IgD-negative memory B cell (primary cell): ENCODE measurements at regions not wholly inside any gene's neighbourhood (a gene's known extent, or its start where the extent isn't known, plus 50 kb on each side); places are given as distances from the start of the nearest gene placed in this dataset.
"Not testable (repeated sequence)": the region's sequence is repeated elsewhere in the genome, so short reads cannot be mapped to it uniquely, and the experiment has no call there.

Experiments used
- H3K27ac Mint-ChIP-seq, 3 donors: one replicate each; pipeline ENCODE4 v1.8.0; 2020 to 2022; ENCODE audit warnings: mild to moderate bottlenecking in 3 of 3, mixed read lengths in 3 of 3, moderate library complexity in 1 of 3
- H3K27me3 Mint-ChIP-seq: one replicate; pipeline ENCODE4 v1.8.0; 2021; ENCODE audit warnings: mixed read lengths
- H3K36me3 Mint-ChIP-seq: one replicate; pipeline ENCODE4 v1.8.0; 2020; ENCODE audit warnings: mild to moderate bottlenecking, mixed read lengths
- H3K4me1 Mint-ChIP-seq, 3 donors: one replicate each; pipeline ENCODE4 v1.8.0; 2020 to 2022; ENCODE audit warnings: mixed read lengths in 3 of 3, mild to moderate bottlenecking in 1 of 3
- H3K4me3 Mint-ChIP-seq, 4 donors: one replicate each; pipeline ENCODE4 v1.8.0; 2020 to 2022; ENCODE audit warnings: mild to moderate bottlenecking in 4 of 4, mixed read lengths in 4 of 4, moderate library complexity in 3 of 4
- H3K9me3 Mint-ChIP-seq, 3 donors: one replicate each; pipeline ENCODE4 v1.8.0; 2020 to 2021; ENCODE audit warnings: mixed read lengths in 3 of 3, mild to moderate bottlenecking in 1 of 3

GRCh38 chr6:134631398-134631924, 313.5 kb upstream of the SGK1 start:
- H3K4me1 Mint-ChIP-seq: peaks cover 14 to 19% (median 16%) of the 10 kb centered on the region in 3 donors
- no peak overlapping the region for H3K27ac Mint-ChIP-seq
- H3K36me3 Mint-ChIP-seq: no peaks in the 10 kb centered on the region
- no peak overlapping the region for H3K4me3 Mint-ChIP-seq
- no peaks in the 10 kb centered on the region for H3K9me3 Mint-ChIP-seq
- H3K27me3 Mint-ChIP-seq: peaks cover 1% of the 10 kb centered on the region

DNA sequence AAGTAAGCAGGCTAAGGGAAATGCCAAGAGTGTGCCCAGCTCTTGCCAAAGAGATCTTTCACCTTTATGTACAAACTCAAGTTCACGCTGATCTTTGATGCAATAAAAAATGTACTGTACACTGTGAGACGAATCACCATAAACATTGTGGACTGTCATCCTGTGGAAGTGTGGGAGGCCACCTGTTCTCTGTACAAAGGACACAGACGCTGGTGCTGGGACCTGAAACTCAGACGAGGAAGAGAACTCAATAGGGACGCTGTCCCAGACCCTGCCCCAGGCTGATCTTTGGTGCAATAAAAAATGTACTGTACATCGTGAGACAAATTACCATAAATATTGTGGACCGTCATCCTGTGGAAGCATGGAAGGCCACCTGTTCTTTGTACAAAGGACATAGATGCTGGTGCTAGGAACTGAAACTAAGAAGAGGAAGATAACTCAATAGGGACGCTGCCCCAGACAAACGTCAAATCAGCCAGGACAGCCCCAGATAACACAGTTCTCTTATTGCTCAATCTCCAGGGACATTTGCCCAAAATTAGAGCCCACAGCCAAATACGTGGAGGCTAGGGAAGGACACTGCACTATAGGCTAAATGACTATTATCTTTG, 312.7 kb upstream of the SGK1 start:
- Mint-ChIP-seq H3K4me3 (peak overlapping the region in 1 of 4 donors; percentile 2), H3K27ac (peak overlapping the region in 1 of 3 donors; percentile 46), H3K9me3 (no peaks in the 10 kb centered on the region), H3K4me1 (peaks cover 12 to 16% (median 16%) of the 10 kb centered on the region in 3 donors), H3K27me3 (peaks cover 1% of the 10 kb centered on the region), H3K36me3 (no peaks in the 10 kb centered on the region)

GRCh38 chr6:134628154-134628553, 310.2 kb upstream of the SGK1 start:
- H3K4me1 Mint-ChIP-seq: peaks cover 13 to 16% (median 16%) of the 10 kb centered on the region in 3 donors
- H3K27ac Mint-ChIP-seq: no peak overlapping the region
- no peak overlapping the region for H3K4me3 Mint-ChIP-seq
- H3K27me3 Mint-ChIP-seq: peaks cover 3% of the 10 kb centered on the region
- H3K36me3 Mint-ChIP-seq: no peaks in the 10 kb centered on the region
- no peaks in the 10 kb centered on the region for H3K9me3 Mint-ChIP-seq

DNA sequence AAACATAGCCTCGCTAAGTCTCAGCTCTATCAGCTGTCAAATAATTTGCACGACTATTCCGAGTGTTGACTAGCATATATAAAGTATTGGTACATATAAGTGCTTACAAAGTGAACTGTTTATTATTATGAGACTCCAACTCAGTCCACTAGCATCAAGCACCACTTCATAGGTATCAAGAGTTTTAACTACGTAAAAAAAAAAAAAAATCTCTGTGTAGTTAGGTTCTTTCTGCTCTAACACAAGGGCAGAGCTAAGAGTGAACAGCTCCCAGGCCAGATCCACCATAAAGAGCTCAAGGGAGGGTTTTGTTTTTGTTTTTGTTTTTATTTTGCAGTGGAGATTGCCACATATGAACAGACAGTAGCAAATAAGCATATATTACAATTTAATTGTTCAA, 309.8 kb upstream of the SGK1 start:
- H3K4me1 Mint-ChIP-seq: peaks cover 12 to 13% (median 13%) of the 10 kb centered on the region in 3 donors
- no peaks in the 10 kb centered on the region for H3K9me3 Mint-ChIP-seq
- no peak overlapping the region for H3K4me3 Mint-ChIP-seq
- no peak overlapping the region for H3K27ac Mint-ChIP-seq
- no peaks in the 10 kb centered on the region for H3K36me3 Mint-ChIP-seq
- peaks cover 3% of the 10 kb centered on the region for H3K27me3 Mint-ChIP-seq

DNA sequence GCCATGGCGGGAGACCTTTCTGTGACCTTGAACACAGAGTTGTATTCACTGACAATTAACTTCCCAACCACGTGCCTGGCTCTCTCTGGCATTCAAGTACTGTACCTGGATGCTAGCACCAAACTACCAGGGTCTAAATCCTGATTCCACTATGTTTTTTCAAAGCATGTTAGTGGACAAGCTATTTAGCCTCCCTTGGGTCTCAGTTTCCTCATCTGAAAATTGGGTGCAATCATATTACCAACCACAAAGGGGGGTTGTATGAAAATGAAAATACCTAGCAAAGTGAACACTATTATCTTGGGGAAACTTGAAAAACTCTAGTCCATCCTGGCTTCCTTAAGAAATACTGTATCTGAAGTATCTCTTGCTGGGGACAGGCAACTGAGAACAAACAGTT, 308.7 kb upstream of the SGK1 start:
- Mint-ChIP-seq H3K36me3 (no peaks in the 10 kb centered on the region), H3K9me3 (no peaks in the 10 kb centered on the region), H3K27me3 (peaks cover 2% of the 10 kb centered on the region), H3K27ac (no peak overlapping the region), H3K4me3 (no peak overlapping the region), H3K4me1 (peaks cover 12 to 13% (median 12%) of the 10 kb centered on the region in 3 donors)

- Mint-ChIP-seq H3K4me3 (no peak overlapping the region), H3K9me3 (no peaks in the 10 kb centered on the region)
Measured at GRCh38 chr6:134626086-134626485, 308.2 kb upstream of the SGK1 start.

DNA sequence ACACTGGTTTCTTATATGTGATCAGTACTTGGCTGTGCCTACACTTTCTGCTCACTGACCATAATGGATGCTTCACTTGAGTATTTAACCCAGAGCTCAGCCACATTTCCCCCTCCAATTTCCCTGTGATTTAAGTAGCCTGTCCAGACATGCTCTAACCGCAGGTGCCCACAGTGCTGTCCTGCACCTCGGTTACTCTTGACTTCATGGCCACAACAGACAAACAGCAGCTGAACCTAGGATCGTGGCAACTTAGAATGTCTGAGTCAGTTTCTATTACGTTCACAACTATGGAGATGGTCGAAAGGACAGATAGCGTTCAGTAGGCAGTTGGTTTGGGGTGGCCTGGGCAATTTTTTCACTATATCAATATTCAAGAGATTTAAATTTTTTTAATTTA, 306.9 kb upstream of the SGK1 start:
- no peak overlapping the region for H3K4me3 Mint-ChIP-seq
- H3K27ac Mint-ChIP-seq: peak overlapping the region in 1 of 3 donors; percentile 2
- peaks cover 2% of the 10 kb centered on the region for H3K27me3 Mint-ChIP-seq
- no peaks in the 10 kb centered on the region for H3K36me3 Mint-ChIP-seq
- peaks cover 0 to 1% (median 0%) of the 10 kb centered on the region in 3 donors for H3K4me1 Mint-ChIP-seq
- no peaks in the 10 kb centered on the region for H3K9me3 Mint-ChIP-seq

More at GRCh38 chr6:134626086-134626485, 308.2 kb upstream of the SGK1 start:
- Mint-ChIP-seq H3K27ac (peak overlapping the region in 1 of 3 donors; percentile 65), H3K36me3 (no peaks in the 10 kb centered on the region), H3K4me1 (peaks cover 7 to 11% (median 10%) of the 10 kb centered on the region in 3 donors), H3K27me3 (peaks cover 2% of the 10 kb centered on the region)

DNA sequence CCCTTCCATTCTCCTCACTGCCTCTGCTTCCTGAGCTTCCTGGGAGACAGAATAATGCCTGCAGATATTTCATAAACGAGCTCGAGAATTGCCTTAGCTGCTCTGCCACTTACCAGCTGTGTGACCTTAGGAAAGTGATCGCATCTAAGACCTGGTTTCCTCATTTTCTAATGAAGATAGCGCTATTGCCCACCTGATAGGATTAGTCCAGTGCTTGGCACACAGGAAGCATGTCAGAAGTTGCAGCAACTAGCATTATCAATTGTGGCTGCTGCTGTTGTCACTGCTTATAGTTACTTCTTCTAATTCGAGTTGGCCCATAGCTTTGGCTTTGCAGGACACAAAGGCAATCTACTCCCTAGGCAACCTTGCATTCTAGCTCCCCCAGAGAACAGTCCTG, 305.5 kb upstream of the SGK1 start:
- no peaks in the 10 kb centered on the region for H3K9me3 Mint-ChIP-seq
- H3K36me3 Mint-ChIP-seq: no peaks in the 10 kb centered on the region
- H3K4me1 Mint-ChIP-seq: peaks cover 4 to 5% (median 4%) of the 10 kb centered on the region in 3 donors
- H3K4me3 Mint-ChIP-seq: no peak overlapping the region
- H3K27me3 Mint-ChIP-seq: peaks cover 2% of the 10 kb centered on the region
- H3K27ac Mint-ChIP-seq: no peak overlapping the region

DNA sequence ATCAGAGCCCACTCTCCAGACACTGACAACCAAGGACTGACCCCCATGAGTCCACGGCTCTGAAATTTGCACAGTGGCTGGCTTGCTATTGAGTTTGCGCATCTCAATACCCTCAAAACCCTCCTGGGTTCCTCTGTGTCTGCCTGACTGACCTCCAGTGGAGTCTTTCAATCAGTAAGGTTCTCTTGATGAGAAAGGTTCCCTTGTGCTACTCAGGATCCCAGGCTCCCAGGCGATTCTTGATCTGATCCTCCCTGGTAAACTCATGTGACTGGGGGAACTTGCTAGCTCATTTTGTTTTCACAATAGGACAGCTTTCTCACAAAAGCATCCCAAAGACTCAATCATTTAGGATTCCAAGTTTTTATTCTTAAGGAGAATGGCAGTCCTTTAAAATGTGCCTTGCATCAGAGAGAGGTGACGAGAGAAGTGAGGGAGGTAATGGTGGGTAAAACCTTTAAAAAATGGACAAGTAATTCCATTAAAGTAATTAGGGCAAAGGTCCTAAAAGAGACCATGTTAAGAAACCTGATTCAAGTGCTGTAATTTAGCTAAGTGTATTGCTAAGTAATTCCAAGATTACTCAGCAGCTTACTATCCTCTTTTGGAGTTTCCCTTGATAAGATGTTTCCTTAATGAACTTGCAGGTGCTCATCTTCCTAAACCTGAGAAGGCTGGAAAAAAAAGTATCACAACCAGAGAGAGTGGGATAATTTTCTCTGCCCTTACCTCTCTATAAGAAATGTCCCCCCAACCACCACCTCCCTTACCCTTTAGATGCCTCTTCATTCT, 304.7 kb upstream of the SGK1 start:
- no peak overlapping the region for H3K27ac Mint-ChIP-seq
- H3K4me1 Mint-ChIP-seq: peaks cover 4 to 5% (median 4%) of the 10 kb centered on the region in 3 donors
- H3K36me3 Mint-ChIP-seq: no peaks in the 10 kb centered on the region
- no peak overlapping the region for H3K4me3 Mint-ChIP-seq
- no peaks in the 10 kb centered on the region for H3K9me3 Mint-ChIP-seq
- peaks cover 2% of the 10 kb centered on the region for H3K27me3 Mint-ChIP-seq

GRCh38 chr6:134621858-134622257, 303.9 kb upstream of the SGK1 start:
- no peaks in the 10 kb centered on the region for H3K9me3 Mint-ChIP-seq
- no peak overlapping the region for H3K4me3 Mint-ChIP-seq
- peaks cover 4 to 5% (median 4%) of the 10 kb centered on the region in 3 donors for H3K4me1 Mint-ChIP-seq
- H3K36me3 Mint-ChIP-seq: no peaks in the 10 kb centered on the region
- no peak overlapping the region for H3K27ac Mint-ChIP-seq
- H3K27me3 Mint-ChIP-seq: peaks cover 2% of the 10 kb centered on the region

DNA sequence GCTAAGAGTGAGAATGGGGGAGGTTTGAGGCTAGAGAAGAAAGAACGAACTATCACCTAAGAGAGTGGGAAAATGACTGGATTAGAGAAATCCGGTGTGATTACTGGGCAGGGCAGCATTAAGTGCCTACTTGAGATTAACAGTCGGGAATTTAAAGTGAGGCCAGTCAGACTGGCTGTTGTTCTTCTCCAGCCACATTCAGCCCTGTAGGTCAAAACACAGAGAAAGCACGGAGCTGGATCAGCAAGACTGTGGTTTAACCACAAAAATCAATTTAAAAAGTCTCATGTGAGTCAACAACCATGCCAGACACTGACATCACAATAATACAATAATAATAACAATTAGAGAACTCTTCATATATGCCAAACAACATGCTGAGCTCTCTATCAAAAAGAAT, 301.9 kb upstream of the SGK1 start:
- Mint-ChIP-seq H3K36me3 (no peaks in the 10 kb centered on the region), H3K4me1 (peaks cover 4 to 5% (median 4%) of the 10 kb centered on the region in 3 donors), H3K4me3 (no peak overlapping the region), H3K27ac (peak overlapping the region in 1 of 3 donors; percentile 17), H3K9me3 (no peaks in the 10 kb centered on the region), H3K27me3 (peaks cover 2% of the 10 kb centered on the region)

DNA sequence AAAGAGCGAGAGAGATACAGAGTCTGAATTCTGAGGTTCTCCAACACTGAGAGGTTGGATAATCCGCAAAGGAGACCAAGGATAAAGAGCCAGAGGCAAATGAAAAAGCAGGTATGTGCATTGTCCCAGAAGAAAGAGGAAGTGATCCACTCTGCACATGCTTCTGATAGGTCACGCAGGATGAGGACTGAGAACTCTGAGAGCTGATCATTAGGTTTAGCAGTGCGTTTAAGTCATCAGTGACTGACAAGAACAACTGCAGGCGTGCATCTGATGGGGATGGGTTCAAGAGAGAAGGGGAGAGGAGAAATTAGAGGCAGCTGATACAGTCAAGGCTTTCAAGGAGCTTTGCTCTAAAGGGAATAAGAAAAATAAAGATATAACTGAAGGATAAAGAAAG, 301.2 kb upstream of the SGK1 start:
- no peak overlapping the region for H3K27ac Mint-ChIP-seq
- no peak overlapping the region for H3K4me3 Mint-ChIP-seq
- H3K4me1 Mint-ChIP-seq: peaks cover 4% of the 10 kb centered on the region in 3 donors
- no peaks in the 10 kb centered on the region for H3K36me3 Mint-ChIP-seq
- H3K27me3 Mint-ChIP-seq: peaks cover 2% of the 10 kb centered on the region
- H3K9me3 Mint-ChIP-seq: no peaks in the 10 kb centered on the region

DNA sequence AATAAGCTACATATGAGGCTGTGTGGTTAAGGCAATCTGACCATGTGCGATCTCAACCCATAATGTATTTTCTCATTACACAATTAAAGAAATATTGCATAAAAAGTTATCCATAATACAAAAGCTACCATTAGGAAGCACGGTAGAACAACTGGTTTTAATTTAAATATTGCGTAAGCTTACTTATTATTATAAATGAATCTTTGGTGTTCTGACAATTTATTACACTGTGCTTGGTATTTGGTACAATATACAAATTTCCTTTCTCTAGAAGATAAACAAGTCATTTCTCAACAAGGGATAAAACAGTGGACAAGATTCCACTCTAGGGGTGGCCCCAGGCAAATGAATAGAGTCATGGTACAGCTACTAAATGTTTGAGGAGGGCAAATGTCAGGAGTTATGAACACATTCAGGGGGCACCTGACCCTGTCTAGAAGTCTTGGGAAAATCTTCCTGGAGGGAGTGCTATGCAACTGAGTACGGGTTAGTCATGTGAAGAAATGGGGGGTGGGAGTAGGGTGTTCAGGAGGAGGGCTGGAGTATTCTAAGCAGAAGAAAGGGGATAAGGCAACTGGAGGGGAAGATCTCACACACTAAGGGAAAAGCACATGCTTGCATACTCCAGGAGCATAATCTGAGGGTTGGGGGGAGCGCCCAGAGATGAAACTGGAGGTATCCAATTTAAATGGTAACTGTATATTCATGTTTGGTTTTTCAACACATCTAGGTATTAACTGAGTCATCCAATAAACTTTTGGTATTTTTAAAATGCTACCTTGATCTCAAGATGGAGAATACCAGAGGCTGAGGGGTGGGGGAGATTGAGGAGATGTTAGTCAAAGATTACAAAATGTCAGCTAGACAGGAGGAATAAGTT, 296.9 kb upstream of the SGK1 start:
- no peaks in the 10 kb centered on the region for H3K9me3 Mint-ChIP-seq
- H3K27me3 Mint-ChIP-seq: no peaks in the 10 kb centered on the region
- H3K4me1 Mint-ChIP-seq: peaks cover 4% of the 10 kb centered on the region in 3 donors
- no peaks in the 10 kb centered on the region for H3K36me3 Mint-ChIP-seq
- H3K4me3 Mint-ChIP-seq: no peak overlapping the region
- H3K27ac Mint-ChIP-seq: no peak overlapping the region

DNA sequence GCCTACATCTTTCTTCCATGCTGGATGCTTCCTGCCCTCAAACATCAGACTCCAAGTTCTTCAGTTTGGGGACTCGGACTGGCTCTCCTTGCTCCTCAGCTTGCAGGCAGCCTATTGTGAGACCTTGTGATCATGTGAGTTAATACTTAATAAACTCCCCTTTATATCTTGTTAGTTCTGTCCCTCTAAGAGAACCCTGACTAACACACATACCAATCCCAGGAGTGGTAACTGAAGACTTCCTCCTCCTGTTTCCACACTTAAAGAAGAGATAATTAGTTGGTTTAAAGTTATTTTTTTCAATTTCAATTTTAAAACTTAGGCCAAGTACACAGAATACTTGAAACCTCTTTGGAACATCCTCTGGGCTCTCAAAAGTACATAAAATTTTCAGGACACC, 294.2 kb upstream of the SGK1 start:
- H3K4me1 Mint-ChIP-seq, H3K9me3 Mint-ChIP-seq, H3K4me3 Mint-ChIP-seq, H3K27me3 Mint-ChIP-seq, H3K36me3 Mint-ChIP-seq, H3K27ac Mint-ChIP-seq: not testable (repeated sequence)

GRCh38 chr6:134610411-134610810, 292.5 kb upstream of the SGK1 start:
- H3K27ac Mint-ChIP-seq: no peak overlapping the region
- H3K36me3 Mint-ChIP-seq: no peaks in the 10 kb centered on the region
- H3K4me1 Mint-ChIP-seq: no peaks in the 10 kb centered on the region

More at GRCh38 chr6:134610411-134610810, 292.5 kb upstream of the SGK1 start:
- Mint-ChIP-seq H3K4me3 (no peak overlapping the region), H3K27me3 (no peaks in the 10 kb centered on the region), H3K9me3 (no peaks in the 10 kb centered on the region)
